CD4-positive, CD25-positive, alpha-beta regulatory T cell (primary cell): ENCODE measurements at regions not wholly inside any gene's neighbourhood (a gene's known extent, or its start where the extent isn't known, plus 50 kb on each side); places are given as distances from the start of the nearest gene placed in this dataset.

Source experiments
- ATAC-seq, 2 donors: fragments of 150-1000 bp; cut with Tn5 transposase; one replicate each; pipeline ENCODE4 v1.10.0; 2021; ENCODE audit warnings: low read depth in 2 of 2, moderate number of reproducible peaks in 2 of 2, moderate library complexity in 1 of 2
- DNase-seq, 3 donors: peaks; one replicate each; pipeline versions ENCODE4 v3.0.0 to v3.0.0-alpha.2; 2012 to 2022; ENCODE audit warnings: mixed read lengths in 1 of 3
- H3K27ac ChIP-seq: one replicate; pipeline ENCODE4 v1.7.0; 2013; ENCODE audit warnings: mild to moderate bottlenecking, low read length; ENCODE audit not compliant: insufficient read depth, poor library complexity, severe bottlenecking
- H3K27me3 ChIP-seq: one replicate; pipeline ENCODE4 v1.7.0; 2013; ENCODE audit warnings: low read length; ENCODE audit not compliant: control insufficient read depth, insufficient read depth
- H3K36me3 ChIP-seq: one replicate; pipeline ENCODE4 v1.7.0; 2013; ENCODE audit warnings: mild to moderate bottlenecking, low read length, moderate library complexity; ENCODE audit not compliant: control insufficient read depth, insufficient read depth
- H3K4me1 ChIP-seq: 2 replicates; pipeline ENCODE4 v1.7.0; 2013; ENCODE audit warnings: mild to moderate bottlenecking, low read length; ENCODE audit not compliant: insufficient read depth, control insufficient read depth, poor library complexity, severe bottlenecking
- H3K4me3 ChIP-seq: one replicate; pipeline ENCODE4 v1.7.0; 2013; ENCODE audit warnings: low read depth, mild to moderate bottlenecking, low read length, moderate library complexity
- H3K9me3 ChIP-seq, 2 experiments: 1 replicate in 1 of 2; 2 replicates in 1 of 2; pipeline ENCODE4 v1.7.0; 2013; ENCODE audit warnings: low read length in 2 of 2, mild to moderate bottlenecking in 1 of 2, moderate library complexity in 1 of 2; ENCODE audit not compliant: control insufficient read depth in 2 of 2
- H3K27ac Mint-ChIP-seq, 3 donors: one replicate each; pipeline ENCODE4 v1.8.0; 2020 to 2022; ENCODE audit warnings: mild to moderate bottlenecking in 3 of 3, mixed read lengths in 3 of 3, moderate library complexity in 2 of 3
- H3K27me3 Mint-ChIP-seq: one replicate; pipeline ENCODE4 v1.8.0; 2022; ENCODE audit warnings: mild to moderate bottlenecking, mixed read lengths
- H3K36me3 Mint-ChIP-seq: one replicate; pipeline ENCODE4 v1.8.0; 2020; ENCODE audit warnings: mixed read lengths
- H3K4me1 Mint-ChIP-seq, 4 donors: one replicate each; pipeline ENCODE4 v1.8.0; 2020 to 2022; ENCODE audit warnings: mixed read lengths in 4 of 4, mild to moderate bottlenecking in 1 of 4
- H3K4me3 Mint-ChIP-seq, 4 donors: one replicate each; pipeline ENCODE4 v1.8.0; 2020 to 2022; ENCODE audit warnings: mild to moderate bottlenecking in 4 of 4, mixed read lengths in 4 of 4, moderate library complexity in 3 of 4
- H3K9me3 Mint-ChIP-seq, 7 donors: one replicate each; pipeline ENCODE4 v1.8.0; 2020 to 2022; ENCODE audit warnings: mixed read lengths in 7 of 7, mild to moderate bottlenecking in 3 of 7, moderate library complexity in 2 of 7

DNA sequence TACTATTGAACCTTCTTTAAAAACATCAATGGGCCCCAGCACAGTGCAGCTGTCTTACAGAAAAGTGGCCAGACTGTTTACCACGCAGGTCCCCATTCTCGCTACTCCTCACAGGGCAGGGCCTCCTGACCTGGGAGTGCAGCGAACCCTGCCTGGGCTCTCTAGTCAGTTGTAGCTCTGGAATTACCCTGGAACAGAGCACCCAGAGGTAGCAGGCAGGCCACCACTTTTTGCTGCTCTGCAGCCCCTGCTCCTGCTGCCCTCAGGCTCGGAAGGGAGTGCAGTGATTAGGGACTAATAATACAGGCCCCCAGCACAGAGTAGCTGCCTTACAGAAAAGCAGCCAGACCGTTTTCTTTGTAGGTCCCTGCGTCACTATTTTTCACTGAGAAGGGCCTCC lies 1563.0 kb downstream of the SUCLG1 start:
- no peak for ATAC-seq
- Mint-ChIP-seq H3K9me3 (peaks cover 0 to 20% (median 1%) of the 10 kb centered on the region in 7 donors), H3K36me3 (no peaks in the 10 kb centered on the region), H3K27ac (no peak overlapping the region), H3K27me3 (no peaks in the 10 kb centered on the region), H3K4me3 (no peak overlapping the region), H3K4me1 (no peaks in the 10 kb centered on the region)
- Histone ChIP-seq H3K4me1 (no peaks in the 10 kb centered on the region), H3K9me3 (peaks cover 0 to under 1% of the 10 kb centered on the region in 2 experiments), H3K27ac (no peak overlapping the region), H3K4me3 (no peak overlapping the region), H3K27me3 (no peaks in the 10 kb centered on the region), H3K36me3 (no peaks in the 10 kb centered on the region)
- no peak for DNase-seq

GRCh38 chr2:82893190-82893589 lies 1565.9 kb downstream of the SUCLG1 start:
- Mint-ChIP-seq H3K27ac (no peak overlapping the region), H3K4me1 (no peaks in the 10 kb centered on the region), H3K4me3 (no peak overlapping the region), H3K9me3 (peaks cover 0 to 12% (median 1%) of the 10 kb centered on the region in 7 donors), H3K36me3 (no peaks in the 10 kb centered on the region), H3K27me3 (no peaks in the 10 kb centered on the region)
- H3K9me3 ChIP-seq = peaks cover 0 to 1% of the 10 kb centered on the region in 2 experiments
- no peaks in the 10 kb centered on the region for H3K27me3 ChIP-seq
- H3K4me3 ChIP-seq = no peak overlapping the region
- H3K27ac ChIP-seq = no peak overlapping the region
- H3K36me3 ChIP-seq = no peaks in the 10 kb centered on the region
- ATAC-seq (no peak), DNase-seq (no peak)
- no peaks in the 10 kb centered on the region for H3K4me1 ChIP-seq

- H3K9me3 ChIP-seq = peaks cover 0 to 8% of the 10 kb centered on the region in 2 experiments
- H3K27ac ChIP-seq = no peak overlapping the region
- Mint-ChIP-seq H3K27ac (no peak overlapping the region), H3K36me3 (no peaks in the 10 kb centered on the region), H3K9me3 (peaks cover 0 to 31% (median 14%) of the 10 kb centered on the region in 7 donors), H3K4me3 (no peak overlapping the region), H3K4me1 (no peaks in the 10 kb centered on the region), H3K27me3 (no peaks in the 10 kb centered on the region)
- no peaks in the 10 kb centered on the region for H3K4me1 ChIP-seq
- no peak overlapping the region for H3K4me3 ChIP-seq
- no peaks in the 10 kb centered on the region for H3K36me3 ChIP-seq
- H3K27me3 ChIP-seq = no peaks in the 10 kb centered on the region
- DNase-seq (no peak), ATAC-seq (no peak)
These were observed 1579.3 kb downstream of the SUCLG1 start for GRCh38 chr2:82879803-82880202.

DNA sequence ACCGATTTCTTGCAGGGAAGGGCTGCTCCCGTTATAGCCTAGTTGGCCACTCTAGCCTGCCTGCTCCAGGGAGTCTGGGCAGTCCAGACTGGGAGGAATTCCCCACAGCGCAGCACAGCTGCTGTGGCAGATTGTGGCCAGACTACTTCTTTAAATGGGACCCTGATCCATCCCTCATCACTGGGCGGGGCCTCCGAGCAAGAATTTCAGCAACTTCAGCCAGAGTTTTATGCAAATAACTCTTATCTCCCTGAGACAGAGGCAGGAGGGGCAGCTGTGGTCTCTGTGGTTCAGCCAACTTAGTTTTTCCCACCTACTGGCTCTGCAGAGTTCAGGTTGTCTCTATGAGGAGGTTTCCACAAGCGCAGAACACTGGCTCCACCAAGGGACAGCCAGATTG lies 1583.2 kb downstream of the SUCLG1 start:
- no peak for DNase-seq
- peaks cover 1 to 34% (median 7%) of the 10 kb centered on the region in 7 donors for H3K9me3 Mint-ChIP-seq
- Histone ChIP-seq H3K9me3 (peaks cover 0 to 8% of the 10 kb centered on the region in 2 experiments), H3K27me3 (no peaks in the 10 kb centered on the region), H3K27ac (no peak overlapping the region), H3K4me1 (no peaks in the 10 kb centered on the region), H3K4me3 (no peak overlapping the region), H3K36me3 (no peaks in the 10 kb centered on the region)
- H3K4me3 Mint-ChIP-seq = no peak overlapping the region
- H3K27me3 Mint-ChIP-seq = no peaks in the 10 kb centered on the region
- no peaks in the 10 kb centered on the region for H3K4me1 Mint-ChIP-seq
- H3K36me3 Mint-ChIP-seq = no peaks in the 10 kb centered on the region
- ATAC-seq = no peak
- no peak overlapping the region for H3K27ac Mint-ChIP-seq

- no peaks in the 10 kb centered on the region for H3K27me3 Mint-ChIP-seq
- Histone ChIP-seq H3K4me3 (no peak overlapping the region), H3K9me3 (peaks cover 1 to 5% of the 10 kb centered on the region in 2 experiments), H3K27ac (no peak overlapping the region), H3K4me1 (no peaks in the 10 kb centered on the region), H3K36me3 (no peaks in the 10 kb centered on the region), H3K27me3 (no peaks in the 10 kb centered on the region)
- H3K4me3 Mint-ChIP-seq = no peak overlapping the region
- no peaks in the 10 kb centered on the region for H3K36me3 Mint-ChIP-seq
- peaks cover 2 to 11% (median 7%) of the 10 kb centered on the region in 7 donors for H3K9me3 Mint-ChIP-seq
- DNase-seq = no peak
- ATAC-seq = no peak
- H3K4me1 Mint-ChIP-seq = no peaks in the 10 kb centered on the region
- H3K27ac Mint-ChIP-seq = no peak overlapping the region
These were observed 1601.1 kb downstream of the SUCLG1 start for GRCh38 chr2:82857967-82858366.

DNA sequence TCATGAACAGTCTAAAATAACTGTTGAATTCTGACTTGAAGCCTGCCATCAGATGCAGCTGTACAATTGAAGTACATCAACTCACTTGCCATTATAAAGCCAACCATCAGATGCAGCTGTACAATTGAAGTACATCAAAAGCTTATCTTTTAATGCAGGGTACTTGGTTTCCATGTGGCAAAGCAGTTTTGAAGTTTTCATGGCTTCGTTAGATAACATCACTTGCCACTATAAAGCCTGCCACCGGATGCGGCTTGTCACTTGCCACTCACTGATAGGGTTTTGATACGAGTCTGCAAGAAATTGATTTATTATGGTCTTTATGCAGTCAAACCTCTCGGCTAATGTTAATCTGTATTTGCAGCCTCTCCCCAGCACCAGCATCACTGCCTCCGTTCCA lies 1605.8 kb downstream of the SUCLG1 start:
- DNase-seq (peak in 1 of 3 donors; percentile 0), ATAC-seq (no peak)
- H3K9me3 ChIP-seq = no peaks in the 10 kb centered on the region

DNA sequence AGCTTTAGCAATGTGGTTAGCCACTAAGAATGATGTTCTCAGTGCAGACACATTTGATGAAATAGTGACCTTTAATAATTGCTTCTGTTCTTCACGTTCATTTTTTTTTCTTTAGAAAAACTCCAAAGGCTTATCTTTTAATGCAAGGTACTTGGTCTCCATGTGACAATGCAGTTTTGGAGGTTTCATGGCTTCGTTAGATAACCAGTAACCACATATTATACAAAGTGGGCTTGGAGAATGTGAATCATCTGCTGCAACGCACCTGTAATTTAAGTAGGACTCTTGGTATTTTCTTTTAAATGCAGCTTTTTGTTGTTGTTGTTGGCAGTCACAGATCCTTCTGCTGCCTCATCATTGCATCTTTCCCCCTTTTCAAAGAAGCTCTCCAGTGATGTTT lies 1606.3 kb downstream of the SUCLG1 start:
- H3K36me3 ChIP-seq = no peaks in the 10 kb centered on the region
- H3K4me1 ChIP-seq = no peaks in the 10 kb centered on the region
- DNase-seq = no peak
- H3K9me3 Mint-ChIP-seq = peaks cover 0 to 11% (median 4%) of the 10 kb centered on the region in 7 donors
- H3K9me3 ChIP-seq = no peaks in the 10 kb centered on the region
- no peaks in the 10 kb centered on the region for H3K36me3 Mint-ChIP-seq
- no peak overlapping the region for H3K4me3 ChIP-seq
- no peak for ATAC-seq
- no peaks in the 10 kb centered on the region for H3K27me3 Mint-ChIP-seq
- no peak overlapping the region for H3K27ac ChIP-seq
- H3K27me3 ChIP-seq = no peaks in the 10 kb centered on the region
- H3K27ac Mint-ChIP-seq = no peak overlapping the region
- H3K4me3 Mint-ChIP-seq = no peak overlapping the region
- H3K4me1 Mint-ChIP-seq = no peaks in the 10 kb centered on the region

More for the DNA sequence above, 1605.8 kb downstream of the SUCLG1 start:
- H3K27me3 ChIP-seq = no peaks in the 10 kb centered on the region
- H3K27ac ChIP-seq = no peak overlapping the region
- Mint-ChIP-seq H3K36me3 (no peaks in the 10 kb centered on the region), H3K9me3 (peaks cover 0 to 11% (median 4%) of the 10 kb centered on the region in 7 donors), H3K27ac (no peak overlapping the region), H3K4me3 (no peak overlapping the region), H3K27me3 (no peaks in the 10 kb centered on the region), H3K4me1 (no peaks in the 10 kb centered on the region)
- no peaks in the 10 kb centered on the region for H3K4me1 ChIP-seq
- no peaks in the 10 kb centered on the region for H3K36me3 ChIP-seq
- H3K4me3 ChIP-seq = no peak overlapping the region

- H3K27ac Mint-ChIP-seq = no peak overlapping the region
- no peaks in the 10 kb centered on the region for H3K4me1 ChIP-seq
- DNase-seq (no peak), ATAC-seq (no peak)
- H3K4me1 Mint-ChIP-seq = no peaks in the 10 kb centered on the region
- H3K27ac ChIP-seq = no peak overlapping the region
- no peaks in the 10 kb centered on the region for H3K27me3 ChIP-seq
- peaks cover 0 to 15% (median 4%) of the 10 kb centered on the region in 7 donors for H3K9me3 Mint-ChIP-seq
- no peaks in the 10 kb centered on the region for H3K27me3 Mint-ChIP-seq
- no peak overlapping the region for H3K4me3 Mint-ChIP-seq
- no peaks in the 10 kb centered on the region for H3K36me3 ChIP-seq
- no peaks in the 10 kb centered on the region for H3K36me3 Mint-ChIP-seq
- H3K4me3 ChIP-seq = no peak overlapping the region
- no peaks in the 10 kb centered on the region for H3K9me3 ChIP-seq
These were observed 1610.8 kb downstream of the SUCLG1 start for GRCh38 chr2:82848285-82848684.
